ENCODE measurements at regions not wholly inside any gene's neighbourhood (a gene's known extent, or its start where the extent isn't known, plus 50 kb on each side); places are given as distances from the start of the nearest gene placed in this dataset.
"Not testable (repeated sequence)": the region's sequence is repeated elsewhere in the genome, so short reads cannot be mapped to it uniquely, and the experiment has no call there.

DNA sequence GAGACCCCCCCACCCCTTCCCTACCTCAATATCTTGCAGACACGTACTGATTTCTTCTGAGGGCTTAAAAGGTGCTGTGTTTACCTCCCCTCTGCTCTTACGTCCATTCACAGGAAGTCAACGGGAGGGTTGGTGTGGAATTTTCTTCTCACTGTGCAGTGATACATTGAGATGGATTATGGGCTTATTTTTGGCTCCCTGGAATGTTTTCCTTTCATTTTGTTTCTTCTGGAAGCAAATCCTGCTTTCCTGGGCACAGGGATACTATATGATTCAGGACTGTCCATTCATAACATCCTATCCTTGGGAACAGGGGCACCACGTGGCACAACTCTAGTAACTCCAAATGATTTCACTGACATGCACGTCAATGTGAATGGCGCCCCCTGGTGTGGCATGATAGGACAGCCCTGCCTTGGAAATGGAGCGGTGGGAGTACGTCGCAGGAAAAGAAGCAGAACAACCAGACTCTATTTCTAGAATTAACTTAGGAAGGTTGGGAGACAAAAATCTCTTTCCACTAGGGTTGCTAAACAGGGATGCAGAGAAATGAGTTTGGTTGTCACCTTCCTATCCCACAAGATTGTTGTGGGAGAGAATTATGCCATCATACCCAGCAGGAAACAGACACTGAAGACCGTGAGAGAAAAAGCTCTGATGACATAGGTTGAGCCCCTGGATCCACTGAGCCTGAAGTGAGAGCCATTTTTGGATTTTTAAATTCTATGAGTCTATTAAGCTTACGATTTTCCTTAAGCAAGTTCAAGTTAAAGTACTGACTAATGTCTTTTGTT, 146.5 kb upstream of the RAG2 start:
- TF ChIP-seq POLR2A (IDR thresholded peaks at IDR 0.05) (no peak), POLR2AphosphoS5 (IDR thresholded peaks at IDR 0.05) (peak; percentile 36)
- TF ChIP-seq, protein P1, sequence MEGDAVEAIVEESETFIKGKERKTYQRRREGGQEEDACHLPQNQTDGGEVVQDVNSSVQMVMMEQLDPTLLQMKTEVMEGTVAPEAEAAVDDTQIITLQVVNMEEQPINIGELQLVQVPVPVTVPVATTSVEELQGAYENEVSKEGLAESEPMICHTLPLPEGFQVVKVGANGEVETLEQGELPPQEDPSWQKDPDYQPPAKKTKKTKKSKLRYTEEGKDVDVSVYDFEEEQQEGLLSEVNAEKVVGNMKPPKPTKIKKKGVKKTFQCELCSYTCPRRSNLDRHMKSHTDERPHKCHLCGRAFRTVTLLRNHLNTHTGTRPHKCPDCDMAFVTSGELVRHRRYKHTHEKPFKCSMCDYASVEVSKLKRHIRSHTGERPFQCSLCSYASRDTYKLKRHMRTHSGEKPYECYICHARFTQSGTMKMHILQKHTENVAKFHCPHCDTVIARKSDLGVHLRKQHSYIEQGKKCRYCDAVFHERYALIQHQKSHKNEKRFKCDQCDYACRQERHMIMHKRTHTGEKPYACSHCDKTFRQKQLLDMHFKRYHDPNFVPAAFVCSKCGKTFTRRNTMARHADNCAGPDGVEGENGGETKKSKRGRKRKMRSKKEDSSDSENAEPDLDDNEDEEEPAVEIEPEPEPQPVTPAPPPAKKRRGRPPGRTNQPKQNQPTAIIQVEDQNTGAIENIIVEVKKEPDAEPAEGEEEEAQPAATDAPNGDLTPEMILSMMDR (IDR thresholded peaks at IDR 0.05) = peak; percentile 53 to 69 (median 60)

GRCh38 chr11:36743039-36743438, 145.0 kb upstream of the RAG2 start:
- Histone ChIP-seq H3K27ac (no peak overlapping the region), H3K36me3 (no peaks in the 10 kb centered on the region), H3K4me1 (replicated peaks) (no peaks in the 10 kb centered on the region), H3K9me3 (no peaks in the 10 kb centered on the region), H3K27me3 (replicated peaks; ENCODE audit: insufficient read depth) (no peaks in the 10 kb centered on the region), H3K4me3 (no peak overlapping the region)
- DNase-seq (ENCODE audit: low spot score) = no peak
- intact Hi-C loops (cut with DNase I) = no loop called here
- no peak for TF ChIP-seq POLR2A (IDR thresholded peaks at IDR 0.05)
- TF ChIP-seq POLR2AphosphoS5 (IDR thresholded peaks at IDR 0.05) = no peak
- TF ChIP-seq, protein P1 (IDR thresholded peaks at IDR 0.05) = no peak
- WGBS = 94% methylated on average over 2 of the region's 2 CpGs

More for the DNA sequence above, 146.5 kb upstream of the RAG2 start:
- no peak overlapping the region for H3K27ac ChIP-seq
- H3K4me1 ChIP-seq (replicated peaks) = no peaks in the 10 kb centered on the region
- no peaks in the 10 kb centered on the region for H3K9me3 ChIP-seq
- intact Hi-C loops (cut with DNase I) = loop anchor here (5.0 kb wide), 1 partner anchor 42 kb away; no protein-coding TSS in a partner anchor
- DNase-seq (ENCODE audit: low spot score) = peak; percentile 50
- 33% methylated on average over 11 of the region's 11 CpGs for WGBS
- no peaks in the 10 kb centered on the region for H3K27me3 ChIP-seq (replicated peaks; ENCODE audit: insufficient read depth)
- no peak overlapping the region for H3K4me3 ChIP-seq
- H3K36me3 ChIP-seq = no peaks in the 10 kb centered on the region

GRCh38 chr11:36741515-36741914, 143.5 kb upstream of the RAG2 start:
- no peaks in the 10 kb centered on the region for H3K36me3 ChIP-seq
- no peaks in the 10 kb centered on the region for H3K27me3 ChIP-seq (replicated peaks; ENCODE audit: insufficient read depth)
- no peak overlapping the region for H3K27ac ChIP-seq
- TF ChIP-seq POLR2A (IDR thresholded peaks at IDR 0.05) = no peak
- TF ChIP-seq, protein P1 (IDR thresholded peaks at IDR 0.05) = no peak
- TF ChIP-seq POLR2AphosphoS5 (IDR thresholded peaks at IDR 0.05) = no peak
- no peaks in the 10 kb centered on the region for H3K9me3 ChIP-seq
- no peak for DNase-seq (ENCODE audit: low spot score)
- H3K4me1 ChIP-seq (replicated peaks) = no peaks in the 10 kb centered on the region
- H3K4me3 ChIP-seq = no peak overlapping the region
- intact Hi-C loops (cut with DNase I) = no loop called here

- H3K4me1 ChIP-seq (replicated peaks) = no peaks in the 10 kb centered on the region
- intact Hi-C loops (cut with DNase I) = no loop called here
- no peaks in the 10 kb centered on the region for H3K9me3 ChIP-seq
- no peaks in the 10 kb centered on the region for H3K36me3 ChIP-seq
- H3K27me3 ChIP-seq (replicated peaks; ENCODE audit: insufficient read depth) = no peaks in the 10 kb centered on the region
- H3K27ac ChIP-seq = no peak overlapping the region
- TF ChIP-seq POLR2AphosphoS5 (IDR thresholded peaks at IDR 0.05) (no peak), POLR2A (IDR thresholded peaks at IDR 0.05) (no peak)
- TF ChIP-seq, protein P1 (IDR thresholded peaks at IDR 0.05) = no peak
- no peak for DNase-seq (ENCODE audit: low spot score)
- WGBS = 54% methylated on average over 3 of the region's 3 CpGs
- no peak overlapping the region for H3K4me3 ChIP-seq
These were observed 140.3 kb upstream of the RAG2 start for GRCh38 chr11:36738292-36738861.

GRCh38 chr11:36736103-36736502, 138.1 kb upstream of the RAG2 start:
- Histone ChIP-seq H3K4me3 (no peak overlapping the region), H3K27ac (no peak overlapping the region), H3K9me3 (no peaks in the 10 kb centered on the region), H3K36me3 (no peaks in the 10 kb centered on the region), H3K27me3 (replicated peaks; ENCODE audit: insufficient read depth) (no peaks in the 10 kb centered on the region), H3K4me1 (replicated peaks) (no peaks in the 10 kb centered on the region)
- WGBS = 75% methylated on average over 3 of the region's 3 CpGs
- TF ChIP-seq, protein P1 (IDR thresholded peaks at IDR 0.05) = no peak
- TF ChIP-seq POLR2A (IDR thresholded peaks at IDR 0.05) (no peak), POLR2AphosphoS5 (IDR thresholded peaks at IDR 0.05) (no peak)
- DNase-seq (ENCODE audit: low spot score) = no peak
- intact Hi-C loops (cut with DNase I) = no loop called here

GRCh38 chr11:36733721-36734120, 135.7 kb upstream of the RAG2 start:
- H3K36me3 ChIP-seq; DNase-seq (ENCODE audit: low spot score); H3K9me3 ChIP-seq; intact Hi-C loops (cut with DNase I); H3K4me3 ChIP-seq; H3K27ac ChIP-seq; H3K27me3 ChIP-seq (replicated peaks; ENCODE audit: insufficient read depth); H3K4me1 ChIP-seq (replicated peaks): not testable (repeated sequence)
- WGBS = 97% methylated on average over 10 of the region's 10 CpGs
